Heart right ventricle (tissue), 16 donors: ENCODE measurements at regions not wholly inside any gene's neighbourhood (a gene's known extent, or its start where the extent isn't known, plus 50 kb on each side); places are given as distances from the start of the nearest gene placed in this dataset.

Experiments used
- ATAC-seq, 8 donors: fragments of 200-7000 bp; cut with Tn5 transposase; one replicate each; pipeline ENCODE4 v1.9.1; 2020; ENCODE audit warnings: mild to moderate bottlenecking in 8 of 8, moderate library complexity in 8 of 8, moderate number of reproducible peaks in 1 of 8
- DNase-seq, 2 donors: peaks; one replicate each; pipeline ENCODE4 v3.0.0-alpha.2; 2020
- H3K27ac ChIP-seq, 10 donors: fragments of 200-600 bp; sonication (generic) in 2 of 10; one replicate each; pipeline versions ENCODE4 v1.5.0 to v1.8.0; 2020 to 2022; ENCODE audit warnings: mild to moderate bottlenecking in 3 of 10
- H3K27me3 ChIP-seq, 7 donors: fragments of 200-600 bp; one replicate each; pipeline ENCODE4 v1.8.0; 2021 to 2022; ENCODE audit warnings: mild to moderate bottlenecking in 2 of 7
- H3K36me3 ChIP-seq, 9 donors: fragments of 200-600 bp; sonication (generic) in 1 of 9; one replicate each; pipeline versions ENCODE4 v1.5.0 to v1.8.0; 2020 to 2022; ENCODE audit warnings: mild to moderate bottlenecking in 2 of 9
- H3K4me1 ChIP-seq, 9 donors: fragments of 200-600 bp; sonication (generic) in 1 of 9; one replicate each; pipeline versions ENCODE4 v1.5.0 to v1.8.0; 2020 to 2022; ENCODE audit warnings: mild to moderate bottlenecking in 4 of 9
- H3K4me3 ChIP-seq, 10 donors: fragments of 200-600 bp; sonication (generic) in 2 of 10; one replicate each; pipeline versions ENCODE4 v1.5.0 to v1.8.0; 2020 to 2022; ENCODE audit warnings: mild to moderate bottlenecking in 7 of 10, moderate library complexity in 2 of 10
- H3K9me3 ChIP-seq, 11 donors: fragments of 200-600 bp in 10 of 11; sonication (generic) in 2 of 11; one replicate each; pipeline versions ENCODE4 v1.5.0 to v1.8.0; 2013 to 2022; ENCODE audit warnings: mild to moderate bottlenecking in 2 of 11, control low read depth in 1 of 11, moderate library complexity in 1 of 11
- CTCF ChIP-seq, 9 donors: fragments of 200-600 bp; sonication (generic) in 2 of 9; IDR thresholded peaks; one replicate each; pipeline versions ENCODE4 v1.5.0 to v1.8.0; 2021 to 2022; ENCODE audit warnings: antibody characterized with exemption in 9 of 9, mild to moderate bottlenecking in 5 of 9, moderate library complexity in 1 of 9
- WGBS, 2 donors: extraction: QIAGEN DNeasy Blood & Tissue Kit; methylation state at CpG; one replicate each; pipeline ENCODE4 v1.1.7; 2013; ENCODE audit warnings: inconsistent platforms in 1 of 2; 5-methylcytosine and 5-hydroxymethylcytosine counted together
- intact Hi-C, 10 donors: fragments of 100-400 bp; cut with DNase I; formaldehyde crosslinking; loops; one replicate each; pipeline versions ENCODE4 v1.11.1 to v1.14.2; 2022
- donor health status: Arrhythmogenic right ventricular cardiomyopathy.
- donor health status: ischemic (EF 13 %, LVEDD 7.1; RV severe dilation, severe dysfunction).
- donor health status: healthy with polysubstance abuse.
- donor health status: DM: no; HTN: yes; CAD: no.
- donor health status: DM: no; HTN: no; CAD: no.
- donor health status: ischemic (EF 25% LVEDD 6.9; RV normal size, moderate dysfunction).
- donor health status: ischemic (EF 25% LVEDD 5.7; RV mildly dilated, moderate dysfunction).
- donor health status: healthy.
- donor health status: DM: yes; HTN: yes; CAD: no.
- donor health status: Ischemic cardiomyopathy.
- donor health status: ischemic (EF 35%, LVEDD 5.7; RV mildly dilated, moderate dysfunction).
- donor health status: nonischemic (EF 11% LVEDD 7.7; RV severe dilation, severe dysfunction).
- donor health status: DM: yes; HTN: yes; CAD: no.
- donor health status: PGD.
- donor health status: ischemic (EF 29% LVEDD 5.4; RV normal size, mild dysfunction).
- donor health status: nonischemic (EF 23%, LVEDD 6.1; RV moderate dilation, normal function).

GRCh38 chr2:228655331-228655730 is 473.8 kb upstream of the SPHKAP start:
- no peak for DNase-seq

GRCh38 chr2:228654707-228655106 is 473.2 kb upstream of the SPHKAP start:
- intact Hi-C loops, result loop anchor here in 9 of 10 donors (2.0 to 10.0 kb wide), 10 partner anchors 277 to 607 kb away; partner anchors contain the start of gene SPHKAP (in 5 of the 9)
- ATAC-seq (no peak), DNase-seq (no peak)
- H3K9me3 ChIP-seq, result peaks cover 0 to 10% (median 0%) of the 10 kb centered on the region in 11 donors
- no peaks in the 10 kb centered on the region for H3K27me3 ChIP-seq
- WGBS, 2 donors, result 67 to 81% methylated on average over 2 of the region's 2 CpGs
- no peak for TF ChIP-seq CTCF (IDR thresholded peaks at IDR 0.05)
- peaks cover 0 to 4% (median 0%) of the 10 kb centered on the region in 9 donors for H3K4me1 ChIP-seq
- H3K27ac ChIP-seq, result peak overlapping the region in 3 of 10 donors; percentile 2 to 61 (median 46)
- no peaks in the 10 kb centered on the region for H3K36me3 ChIP-seq
- H3K4me3 ChIP-seq, result no peak overlapping the region

More at GRCh38 chr2:228655331-228655730, 473.8 kb upstream of the SPHKAP start:
- WGBS, 2 donors, result 79 to 83% methylated on average over 2 of the region's 2 CpGs
- Histone ChIP-seq H3K36me3 (no peaks in the 10 kb centered on the region), H3K4me1 (peaks cover 0 to 4% (median 0%) of the 10 kb centered on the region in 9 donors), H3K4me3 (no peak overlapping the region), H3K27me3 (no peaks in the 10 kb centered on the region), H3K9me3 (peaks cover 0 to 10% (median 0%) of the 10 kb centered on the region in 11 donors), H3K27ac (no peak overlapping the region)
- intact Hi-C loops, result loop anchor here in 8 of 10 donors (2.0 to 10.0 kb wide), 7 partner anchors 331 to 608 kb away; partner anchors contain the start of gene SPHKAP (in 3 of the 8)
- TF ChIP-seq CTCF (IDR thresholded peaks at IDR 0.05), result no peak
- ATAC-seq, result no peak

GRCh38 chr2:228653884-228654283 is 472.4 kb upstream of the SPHKAP start:
- Histone ChIP-seq H3K4me1 (peaks cover 0 to 10% (median 0%) of the 10 kb centered on the region in 9 donors), H3K4me3 (no peak overlapping the region), H3K36me3 (no peaks in the 10 kb centered on the region), H3K27me3 (no peaks in the 10 kb centered on the region), H3K27ac (peak overlapping the region in 5 of 10 donors; percentile 19 to 61 (median 46)), H3K9me3 (peaks cover 0 to 10% (median 0%) of the 10 kb centered on the region in 11 donors)
- intact Hi-C loops, result loop anchor here in 8 of 10 donors (2.0 to 10.0 kb wide), 7 partner anchors 277 to 475 kb away; partner anchors contain the start of gene SPHKAP (in 4 of the 8)
- no peak for DNase-seq
- 32 to 39% methylated on average over 4 of the region's 4 CpGs for WGBS, 2 donors
- TF ChIP-seq CTCF (IDR thresholded peaks at IDR 0.05), result no peak
- ATAC-seq, result peak in 1 of 8 donors; percentile 39

GRCh38 chr2:228652366-228652765 is 470.9 kb upstream of the SPHKAP start:
- no peak for TF ChIP-seq CTCF (IDR thresholded peaks at IDR 0.05)
- H3K4me1 ChIP-seq, result peaks cover 0 to 12% (median 0%) of the 10 kb centered on the region in 9 donors
- H3K4me3 ChIP-seq, result no peak overlapping the region
- DNase-seq (no peak), ATAC-seq (no peak)
- intact Hi-C loops, result loop anchor here in 8 of 10 donors (5.0 to 10.0 kb wide), 6 partner anchors 275 to 470 kb away; partner anchors contain the start of gene SPHKAP (in 4 of the 8)
- no peaks in the 10 kb centered on the region for H3K36me3 ChIP-seq
- H3K27me3 ChIP-seq, result no peaks in the 10 kb centered on the region
- no peak overlapping the region for H3K27ac ChIP-seq
- 60 to 66% methylated on average over 3 of the region's 3 CpGs for WGBS, 2 donors
- H3K9me3 ChIP-seq, result peaks cover 0 to 10% (median 0%) of the 10 kb centered on the region in 11 donors
